Naive thymus-derived CD8-positive, alpha-beta T cell (primary cell): ENCODE measurements at regions not wholly inside any gene's neighbourhood (a gene's known extent, or its start where the extent isn't known, plus 50 kb on each side); places are given as distances from the start of the nearest gene placed in this dataset.
A peak's percentile ranks its signal among the peaks of the same experiment; 100 is the strongest.

Experiments
- ATAC-seq, 2 donors: fragments of 150-1000 bp; cut with Tn5 transposase in 1 of 2; sonication (Bioruptor Pico), chemical (Tn5 transposase) in 1 of 2; 1 replicate in 1 of 2; 2 replicates in 1 of 2; pipeline ENCODE4 v1.10.0; 2021; ENCODE audit warnings: mild to moderate bottlenecking in 2 of 2, moderate library complexity in 2 of 2
- POLR2A ChIA-PET: fragments of 350-600 bp; sonication (Branson Sonifier 250); formaldehyde crosslinking; loops from one replicate; lab custom pipeline; 2021; ENCODE audit warnings: antibody characterized with exemption; lab: Charles Lee
- DNase-seq, 10 donors: peaks; one replicate each; pipeline versions ENCODE4 v3.0.0 to v3.0.0-alpha.2; 2020 to 2022
- H3K27ac Mint-ChIP-seq, 10 donors: one replicate each; pipeline ENCODE4 v1.8.0; 2020 to 2022; ENCODE audit warnings: mild to moderate bottlenecking in 10 of 10, mixed read lengths in 10 of 10, moderate library complexity in 4 of 10, inconsistent platforms in 1 of 10
- H3K27me3 Mint-ChIP-seq, 5 donors: one replicate each; pipeline ENCODE4 v1.8.0; 2021 to 2022; ENCODE audit warnings: mixed read lengths in 5 of 5
- H3K36me3 Mint-ChIP-seq, 3 donors: one replicate each; pipeline ENCODE4 v1.8.0; 2020 to 2022; ENCODE audit warnings: mixed read lengths in 3 of 3, mild to moderate bottlenecking in 2 of 3, inconsistent platforms in 1 of 3
- H3K4me1 Mint-ChIP-seq, 4 donors: one replicate each; pipeline ENCODE4 v1.8.0; 2021 to 2022; ENCODE audit warnings: mixed read lengths in 4 of 4
- H3K4me3 Mint-ChIP-seq, 10 donors: one replicate each; pipeline ENCODE4 v1.8.0; 2020 to 2022; ENCODE audit warnings: mild to moderate bottlenecking in 10 of 10, mixed read lengths in 10 of 10, moderate library complexity in 6 of 10, inconsistent platforms in 1 of 10
- H3K9me3 Mint-ChIP-seq, 9 donors: one replicate each; pipeline ENCODE4 v1.8.0; 2020 to 2022; ENCODE audit warnings: mixed read lengths in 9 of 9, mild to moderate bottlenecking in 3 of 9, inconsistent platforms in 1 of 9, moderate library complexity in 1 of 9

GRCh38 chr11:25838918-25839625, 492.9 kb upstream of the ANO3 start:
- ATAC-seq (no peak), DNase-seq (peak in 1 of 10 donors; percentile 53)
- no peak overlapping the region for H3K4me3 Mint-ChIP-seq
- H3K36me3 Mint-ChIP-seq, result no peaks in the 10 kb centered on the region
- H3K4me1 Mint-ChIP-seq, result no peaks in the 10 kb centered on the region
- peaks cover 0 to 13% (median 6%) of the 10 kb centered on the region in 9 donors for H3K9me3 Mint-ChIP-seq
- no peaks in the 10 kb centered on the region for H3K27me3 Mint-ChIP-seq
- no peak overlapping the region for H3K27ac Mint-ChIP-seq
- POLR2A ChIA-PET, result no interaction called here

- H3K27ac Mint-ChIP-seq, result no peak overlapping the region
- no peak for ATAC-seq
- no peak overlapping the region for H3K4me3 Mint-ChIP-seq
- H3K4me1 Mint-ChIP-seq, result no peaks in the 10 kb centered on the region
- DNase-seq, result no peak
- POLR2A ChIA-PET, result no interaction called here
- no peaks in the 10 kb centered on the region for H3K27me3 Mint-ChIP-seq
- H3K9me3 Mint-ChIP-seq, result peaks cover 0 to 37% (median 13%) of the 10 kb centered on the region in 9 donors
- no peaks in the 10 kb centered on the region for H3K36me3 Mint-ChIP-seq
Observed at GRCh38 chr11:25844811-25845210, 487.1 kb upstream of the ANO3 start.

- DNase-seq (peak in 1 of 10 donors; percentile 34), ATAC-seq (no peak)
- no peak overlapping the region for H3K4me3 Mint-ChIP-seq
- H3K27me3 Mint-ChIP-seq, result no peaks in the 10 kb centered on the region
- POLR2A ChIA-PET, result no interaction called here
- H3K27ac Mint-ChIP-seq, result no peak overlapping the region
- no peaks in the 10 kb centered on the region for H3K36me3 Mint-ChIP-seq
- no peaks in the 10 kb centered on the region for H3K4me1 Mint-ChIP-seq
- H3K9me3 Mint-ChIP-seq, result peaks cover 0 to 19% (median 8%) of the 10 kb centered on the region in 9 donors
Observed at GRCh38 chr11:25855916-25856315, 476.0 kb upstream of the ANO3 start.

GRCh38 chr11:25859776-25860175, 472.2 kb upstream of the ANO3 start:
- no peak overlapping the region for H3K27ac Mint-ChIP-seq
- ATAC-seq, result no peak
- no peak for DNase-seq
- H3K4me1 Mint-ChIP-seq, result no peaks in the 10 kb centered on the region
- H3K4me3 Mint-ChIP-seq, result no peak overlapping the region
- no peaks in the 10 kb centered on the region for H3K36me3 Mint-ChIP-seq
- no peaks in the 10 kb centered on the region for H3K27me3 Mint-ChIP-seq
- POLR2A ChIA-PET, result no interaction called here
- H3K9me3 Mint-ChIP-seq, result peaks cover 0 to 10% (median 4%) of the 10 kb centered on the region in 9 donors

GRCh38 chr11:25860677-25861450, 471.1 kb upstream of the ANO3 start:
- Mint-ChIP-seq H3K27me3 (no peaks in the 10 kb centered on the region), H3K4me1 (no peaks in the 10 kb centered on the region), H3K4me3 (no peak overlapping the region), H3K27ac (no peak overlapping the region), H3K36me3 (no peaks in the 10 kb centered on the region), H3K9me3 (peaks cover 0 to 10% (median 0%) of the 10 kb centered on the region in 9 donors)
- DNase-seq, result no peak
- POLR2A ChIA-PET, result no interaction called here
- no peak for ATAC-seq

- POLR2A ChIA-PET, result no interaction called here
- no peak for DNase-seq
- no peaks in the 10 kb centered on the region for H3K27me3 Mint-ChIP-seq
- no peaks in the 10 kb centered on the region for H3K36me3 Mint-ChIP-seq
- no peak overlapping the region for H3K4me3 Mint-ChIP-seq
- peaks cover 0 to 8% (median under 1%) of the 10 kb centered on the region in 9 donors for H3K9me3 Mint-ChIP-seq
- H3K27ac Mint-ChIP-seq, result no peak overlapping the region
- H3K4me1 Mint-ChIP-seq, result no peaks in the 10 kb centered on the region
- no peak for ATAC-seq
Observed at GRCh38 chr11:25862159-25862558, 469.8 kb upstream of the ANO3 start.

GRCh38 chr11:25863986-25864385, 467.9 kb upstream of the ANO3 start:
- Mint-ChIP-seq H3K27me3 (no peaks in the 10 kb centered on the region), H3K4me1 (no peaks in the 10 kb centered on the region), H3K27ac (no peak overlapping the region), H3K9me3 (peaks cover 0 to 13% (median 4%) of the 10 kb centered on the region in 9 donors), H3K4me3 (no peak overlapping the region), H3K36me3 (no peaks in the 10 kb centered on the region)
- ATAC-seq (no peak), DNase-seq (no peak)
- POLR2A ChIA-PET, result no interaction called here

GRCh38 chr11:25876456-25876965, 455.4 kb upstream of the ANO3 start:
- DNase-seq (no peak), ATAC-seq (no peak)
- POLR2A ChIA-PET, result no interaction called here
- Mint-ChIP-seq H3K4me1 (no peaks in the 10 kb centered on the region), H3K36me3 (no peaks in the 10 kb centered on the region), H3K9me3 (peaks cover 0 to 20% (median 4%) of the 10 kb centered on the region in 9 donors), H3K27me3 (no peaks in the 10 kb centered on the region), H3K27ac (no peak overlapping the region), H3K4me3 (no peak overlapping the region)

- H3K4me1 Mint-ChIP-seq, result no peaks in the 10 kb centered on the region
Observed at GRCh38 chr11:25886036-25886435, 445.9 kb upstream of the ANO3 start.

GRCh38 chr11:25890626-25891260, 441.2 kb upstream of the ANO3 start:
- Mint-ChIP-seq H3K36me3 (peaks cover 0 to 5% (median 0%) of the 10 kb centered on the region in 3 donors), H3K27me3 (no peaks in the 10 kb centered on the region)

More at GRCh38 chr11:25886036-25886435, 445.9 kb upstream of the ANO3 start:
- no peaks in the 10 kb centered on the region for H3K27me3 Mint-ChIP-seq
- H3K36me3 Mint-ChIP-seq, result peaks cover 0 to 5% (median 0%) of the 10 kb centered on the region in 3 donors
- H3K9me3 Mint-ChIP-seq, result peaks cover 3 to 31% (median 9%) of the 10 kb centered on the region in 9 donors
- no peak for ATAC-seq
- DNase-seq, result no peak
- POLR2A ChIA-PET, result no interaction called here
- no peak overlapping the region for H3K27ac Mint-ChIP-seq
- no peak overlapping the region for H3K4me3 Mint-ChIP-seq

GRCh38 chr11:25891960-25892359, 440.0 kb upstream of the ANO3 start:
- peaks cover 0 to 5% (median 0%) of the 10 kb centered on the region in 3 donors for H3K36me3 Mint-ChIP-seq
- H3K27ac Mint-ChIP-seq, result no peak overlapping the region
- H3K27me3 Mint-ChIP-seq, result no peaks in the 10 kb centered on the region
- DNase-seq (no peak), ATAC-seq (no peak)
- POLR2A ChIA-PET, result no interaction called here
- H3K4me1 Mint-ChIP-seq, result no peaks in the 10 kb centered on the region
- no peak overlapping the region for H3K4me3 Mint-ChIP-seq
- H3K9me3 Mint-ChIP-seq, result peaks cover 0 to 25% (median 5%) of the 10 kb centered on the region in 9 donors

More at GRCh38 chr11:25890626-25891260, 441.2 kb upstream of the ANO3 start:
- ATAC-seq (no peak), DNase-seq (no peak)
- H3K27ac Mint-ChIP-seq, result no peak overlapping the region
- H3K4me3 Mint-ChIP-seq, result no peak overlapping the region
- peaks cover 0 to 25% (median 5%) of the 10 kb centered on the region in 9 donors for H3K9me3 Mint-ChIP-seq
- POLR2A ChIA-PET, result no interaction called here
- H3K4me1 Mint-ChIP-seq, result no peaks in the 10 kb centered on the region

GRCh38 chr11:25899617-25900160, 432.2 kb upstream of the ANO3 start:
- Mint-ChIP-seq H3K27me3 (no peaks in the 10 kb centered on the region), H3K27ac (no peak overlapping the region), H3K9me3 (peaks cover 0 to 17% (median 2%) of the 10 kb centered on the region in 9 donors), H3K36me3 (no peaks in the 10 kb centered on the region), H3K4me3 (no peak overlapping the region), H3K4me1 (no peaks in the 10 kb centered on the region)
- no peak for ATAC-seq
- POLR2A ChIA-PET, result no interaction called here
- DNase-seq, result no peak
